B cell (primary cell): ENCODE measurements at regions not wholly inside any gene's neighbourhood (a gene's known extent, or its start where the extent isn't known, plus 50 kb on each side); places are given as distances from the start of the nearest gene placed in this dataset.

Experiments
- ATAC-seq: fragments of 200-7000 bp; cut with Tn5 transposase; one replicate; pipeline ENCODE4 v1.10.0; 2021; ENCODE audit warnings: low read depth, mild to moderate bottlenecking, moderate number of reproducible peaks, moderate library complexity
- CTCF ChIA-PET: fragments of 350-600 bp; sonication (Branson Sonifier 250); formaldehyde crosslinking; loops from one replicate; lab custom pipeline; 2021; ENCODE audit warnings: antibody characterized with exemption, inconsistent platforms; lab: Charles Lee
- POLR2A ChIA-PET: fragments of 350-600 bp; sonication (Branson Sonifier 250); formaldehyde crosslinking; loops from one replicate; lab custom pipeline; 2021; ENCODE audit warnings: antibody characterized with exemption; lab: Charles Lee
- DNase-seq: peaks from one replicate; pipeline ENCODE4 v3.0.0; 2013
- H2AFZ ChIP-seq: 2 replicates; pipeline ENCODE4 v1.6.1; 2012; ENCODE audit warnings: mild to moderate bottlenecking, low read depth, low read length; ENCODE audit not compliant: insufficient read depth, poor library complexity, severe bottlenecking
- H3K27ac ChIP-seq, 2 donors: 1 replicate in 1 of 2; 2 replicates in 1 of 2; pipeline ENCODE4 v1.5.1; 2012 to 2013; ENCODE audit warnings: low read length in 2 of 2, mild to moderate bottlenecking in 2 of 2, moderate library complexity in 1 of 2
- H3K27me3 ChIP-seq, 4 experiments: fragments of 200-600 bp in 1 of 4; sonication (generic) in 1 of 4; replicated peaks in 1 of 4; 1 replicate in 2 of 4; 2 replicates in 2 of 4; pipeline versions ENCODE4 v1.6.1 to v1.7.0; 2013 to 2016; ENCODE audit warnings: low read length in 3 of 4, mild to moderate bottlenecking in 2 of 4, mixed read lengths in 1 of 4, moderate library complexity in 1 of 4; ENCODE audit not compliant: insufficient read depth in 4 of 4, control insufficient read depth in 3 of 4; ENCODE audit errors: control extremely low read depth in 1 of 4
- H3K36me3 ChIP-seq, 2 experiments: replicated peaks in 1 of 2; 1 replicate in 1 of 2; 2 replicates in 1 of 2; pipeline versions ENCODE4 v1.6.1 to v1.7.1; 2013; ENCODE audit warnings: low read length in 1 of 2; ENCODE audit not compliant: insufficient read depth in 2 of 2, control insufficient read depth in 1 of 2; ENCODE audit errors: control extremely low read depth in 1 of 2, extremely low read depth in 1 of 2
- H3K4me1 ChIP-seq, 2 donors: fragments of 200-600 bp in 1 of 2; sonication (generic) in 1 of 2; 1 replicate in 1 of 2; 2 replicates in 1 of 2; pipeline versions ENCODE4 v1.5.1 to v1.6.1; 2013 to 2017; ENCODE audit warnings: low read length in 2 of 2; ENCODE audit not compliant: control insufficient read depth in 2 of 2, insufficient read depth in 2 of 2
- H3K4me2 ChIP-seq: replicated peaks from 2 replicates; pipeline ENCODE3; 2012; ENCODE audit warnings: mild to moderate bottlenecking, low read depth, low read length; ENCODE audit not compliant: poor library complexity, severe bottlenecking
- H3K4me3 ChIP-seq, 5 experiments: fragments of 200-600 bp in 1 of 5; sonication (generic) in 1 of 5; 1 replicate in 3 of 5; 2 replicates in 2 of 5; pipeline versions ENCODE4 v1.5.1 to v1.7.0; 2011 to 2016; ENCODE audit warnings: low read length in 4 of 5, mild to moderate bottlenecking in 4 of 5, low read depth in 2 of 5, control low read depth in 1 of 5, moderate library complexity in 1 of 5; ENCODE audit not compliant: insufficient read depth in 1 of 5; ENCODE audit errors: control extremely low read depth in 1 of 5, extremely low read depth in 1 of 5
- H3K79me2 ChIP-seq: fragments of 200-600 bp; sonication (generic); one replicate; pipeline ENCODE4 v1.6.0; 2016; ENCODE audit warnings: low read length; ENCODE audit not compliant: control insufficient read depth, insufficient read depth
- H3K9ac ChIP-seq: fragments of 200-600 bp; sonication (generic); 2 replicates; pipeline ENCODE4 v1.6.1; 2017; ENCODE audit warnings: mild to moderate bottlenecking, low read length, moderate library complexity
- H3K9me3 ChIP-seq, 3 donors: one replicate each; pipeline versions ENCODE4 v1.6.1 to v1.7.1; 2013; ENCODE audit warnings: low read length in 2 of 3; ENCODE audit not compliant: control insufficient read depth in 2 of 3, insufficient read depth in 1 of 3; ENCODE audit errors: control extremely low read depth in 1 of 3
- H4K20me1 ChIP-seq: 2 replicates; pipeline ENCODE4 v1.6.0; 2012; ENCODE audit warnings: mild to moderate bottlenecking, low read length; ENCODE audit not compliant: insufficient read depth, control insufficient read depth, poor library complexity, severe bottlenecking
- H3K27ac Mint-ChIP-seq: one replicate; pipeline ENCODE4 v1.8.0; 2021; ENCODE audit warnings: mixed read lengths
- H3K27me3 Mint-ChIP-seq: one replicate; pipeline ENCODE4 v1.8.0; 2021; ENCODE audit warnings: mixed read lengths
- H3K4me1 Mint-ChIP-seq: one replicate; pipeline ENCODE4 v1.8.0; 2021; ENCODE audit warnings: mixed read lengths
- H3K4me3 Mint-ChIP-seq: one replicate; pipeline ENCODE4 v1.8.0; 2021; ENCODE audit warnings: mixed read lengths
- H3K9me3 Mint-ChIP-seq: one replicate; pipeline ENCODE4 v1.8.0; 2022; ENCODE audit warnings: mixed read lengths; ENCODE audit not compliant: insufficient read depth
- EZH2 ChIP-seq: IDR thresholded peaks from 2 replicates; pipeline ENCODE4 v1.6.1; 2012; ENCODE audit warnings: borderline replicate concordance, low read depth, mild to moderate bottlenecking, moderate library complexity, low read length; ENCODE audit not compliant: insufficient read depth, poor library complexity, severe bottlenecking
- WGBS: methylation state at CpG from one replicate; pipeline ENCODE4 v1.1.5; 2013; ENCODE audit warnings: missing lambda C conversion rate; ENCODE audit not compliant: insufficient coverage; 5-methylcytosine and 5-hydroxymethylcytosine counted together
- intact Hi-C: fragments of 100-400 bp; cut with micrococcal nuclease; formaldehyde crosslinking; loops from one replicate; pipeline ENCODE4 v1.10.0; 2022
- TF ChIP-seq, protein P1 (sequence below): fragments of 200-600 bp; IDR thresholded peaks from one replicate; pipeline ENCODE4 v1.8.0; 2022; ENCODE audit warnings: antibody characterized with exemption, mild to moderate bottlenecking

DNA sequence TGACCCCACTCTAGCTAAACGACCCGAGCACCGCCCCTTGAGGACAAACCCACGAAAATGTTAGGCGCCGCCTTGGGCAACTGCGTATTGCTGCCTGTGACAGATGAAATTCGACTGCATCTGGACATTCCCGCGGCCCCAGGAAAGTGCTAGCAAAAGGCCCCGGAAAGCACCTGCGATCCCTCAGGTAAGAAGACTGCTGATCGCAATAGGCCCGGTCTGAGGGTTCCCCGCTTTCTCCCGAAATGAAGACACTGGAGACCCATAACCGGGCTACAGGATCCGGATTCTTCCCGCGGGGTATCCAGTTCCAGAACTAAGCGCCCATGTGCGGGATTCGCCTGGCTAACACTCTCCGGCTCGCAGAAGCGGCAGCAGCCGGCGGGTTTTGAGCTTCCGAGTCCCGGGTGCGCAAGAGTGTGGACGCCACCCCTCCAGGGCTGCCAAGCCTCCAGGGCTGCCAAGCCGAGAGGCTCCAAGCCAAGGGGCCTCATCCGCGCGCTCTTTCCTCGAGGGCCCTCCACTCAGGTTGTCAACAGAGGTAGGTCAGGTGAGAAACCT lies 157.9 kb upstream of the NBPF11 start:
- H3K27ac ChIP-seq, result no peak overlapping the region
- intact Hi-C loops, result no loop called here

DNA sequence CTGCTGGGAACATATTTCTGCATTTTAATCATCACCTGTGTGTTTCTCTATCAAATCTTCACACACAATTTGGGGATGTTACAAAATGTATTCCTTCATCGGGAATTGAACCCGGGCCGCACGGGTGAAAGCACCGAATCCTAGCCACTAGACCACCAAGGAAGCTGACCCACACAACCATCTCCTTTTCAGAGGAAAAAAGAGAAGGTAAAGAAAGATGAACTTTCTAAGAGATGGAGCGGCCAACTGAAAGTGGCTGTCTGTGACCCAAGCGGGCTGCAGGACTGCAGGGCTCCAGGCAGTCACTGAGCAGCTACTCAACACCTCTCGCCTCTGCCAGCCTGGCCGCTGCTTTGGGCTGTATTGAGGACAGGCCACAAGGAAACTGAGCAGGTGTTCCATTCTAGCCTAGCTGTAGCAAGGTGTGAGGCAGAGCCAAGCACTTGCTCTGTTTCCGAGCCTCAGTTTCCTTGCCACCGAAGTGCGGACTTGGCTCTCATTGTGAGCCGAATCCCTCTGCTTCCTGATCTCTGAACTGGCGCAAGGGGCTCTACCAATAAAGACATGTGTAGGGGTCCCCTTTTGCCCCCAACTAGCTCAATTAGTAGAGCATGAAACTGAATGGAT lies 156.9 kb upstream of the NBPF11 start:
- Mint-ChIP-seq H3K27ac (no peak overlapping the region), H3K27me3 (peaks cover 51% of the 10 kb centered on the region), H3K4me1 (peaks cover 21% of the 10 kb centered on the region), H3K4me3 (no peak overlapping the region), H3K9me3 (peaks cover 8% of the 10 kb centered on the region)
- TF ChIP-seq EZH2, result no peak
- TF ChIP-seq, protein P1, sequence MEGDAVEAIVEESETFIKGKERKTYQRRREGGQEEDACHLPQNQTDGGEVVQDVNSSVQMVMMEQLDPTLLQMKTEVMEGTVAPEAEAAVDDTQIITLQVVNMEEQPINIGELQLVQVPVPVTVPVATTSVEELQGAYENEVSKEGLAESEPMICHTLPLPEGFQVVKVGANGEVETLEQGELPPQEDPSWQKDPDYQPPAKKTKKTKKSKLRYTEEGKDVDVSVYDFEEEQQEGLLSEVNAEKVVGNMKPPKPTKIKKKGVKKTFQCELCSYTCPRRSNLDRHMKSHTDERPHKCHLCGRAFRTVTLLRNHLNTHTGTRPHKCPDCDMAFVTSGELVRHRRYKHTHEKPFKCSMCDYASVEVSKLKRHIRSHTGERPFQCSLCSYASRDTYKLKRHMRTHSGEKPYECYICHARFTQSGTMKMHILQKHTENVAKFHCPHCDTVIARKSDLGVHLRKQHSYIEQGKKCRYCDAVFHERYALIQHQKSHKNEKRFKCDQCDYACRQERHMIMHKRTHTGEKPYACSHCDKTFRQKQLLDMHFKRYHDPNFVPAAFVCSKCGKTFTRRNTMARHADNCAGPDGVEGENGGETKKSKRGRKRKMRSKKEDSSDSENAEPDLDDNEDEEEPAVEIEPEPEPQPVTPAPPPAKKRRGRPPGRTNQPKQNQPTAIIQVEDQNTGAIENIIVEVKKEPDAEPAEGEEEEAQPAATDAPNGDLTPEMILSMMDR, result no peak
- Histone ChIP-seq H3K4me2 (no peak overlapping the region), H3K9ac (no peak overlapping the region), H3K27me3 (peaks cover 0 to 36% (median 22%) of the 10 kb centered on the region in 4 experiments), H2AFZ (no peak overlapping the region), H4K20me1 (no peaks in the 10 kb centered on the region), H3K36me3 (no peaks in the 10 kb centered on the region), H3K79me2 (no peaks in the 10 kb centered on the region), H3K27ac (no peak overlapping the region), H3K9me3 (peaks cover 3 to 12% (median 9%) of the 10 kb centered on the region in 3 donors), H3K4me1 (peaks cover 18 to 25% of the 10 kb centered on the region in 2 donors), H3K4me3 (no peak overlapping the region)
- 89% methylated on average over 8 of the region's 14 CpGs for WGBS
- DNase-seq (no peak), ATAC-seq (no peak)
- intact Hi-C loops, result no loop called here
- ChIA-PET POLR2A (no interaction called here), CTCF (no interaction called here)

More for the DNA sequence above, 157.9 kb upstream of the NBPF11 start:
- Histone ChIP-seq H2AFZ (no peak overlapping the region), H3K9me3 (peaks cover 3 to 12% (median 9%) of the 10 kb centered on the region in 3 donors), H3K4me2 (no peak overlapping the region), H3K79me2 (no peaks in the 10 kb centered on the region), H3K27me3 (peaks cover 0 to 36% (median 22%) of the 10 kb centered on the region in 4 experiments), H3K9ac (no peak overlapping the region), H3K4me3 (no peak overlapping the region), H3K36me3 (no peaks in the 10 kb centered on the region), H4K20me1 (no peaks in the 10 kb centered on the region), H3K4me1 (peaks cover 18 to 23% of the 10 kb centered on the region in 2 donors)
- ATAC-seq (no peak), DNase-seq (no peak)
- Mint-ChIP-seq H3K9me3 (peaks cover 8% of the 10 kb centered on the region), H3K27ac (no peak overlapping the region), H3K4me3 (no peak overlapping the region), H3K27me3 (peaks cover 49% of the 10 kb centered on the region), H3K4me1 (peaks cover 21% of the 10 kb centered on the region)
- CTCF ChIA-PET, result no interaction called here
- TF ChIP-seq, protein P1, result no peak
- no peak for TF ChIP-seq EZH2
- POLR2A ChIA-PET, result no interaction called here
- WGBS, result 66% methylated on average over 37 of the region's 37 CpGs
